HEK293 (cell line): ENCODE measurements at regions not wholly inside any gene's neighbourhood (a gene's known extent, or its start where the extent isn't known, plus 50 kb on each side); places are given as distances from the start of the nearest gene placed in this dataset.

ENCODE experiments used
- CTCF ChIA-PET: fragments of 350-600 bp; formaldehyde crosslinking; extraction: SDS; loops from one replicate; lab custom pipeline; 2021; ENCODE audit warnings: antibody characterized with exemption; lab: Yijun Ruan, JAX
- POLR2A ChIA-PET: fragments of 300-600 bp; formaldehyde crosslinking; extraction: SDS; loops from one replicate; lab custom pipeline; 2020; ENCODE audit warnings: antibody characterized with exemption, inconsistent platforms; lab: Yijun Ruan, JAX
- H3K27ac ChIP-seq: fragments of 200-500 bp; sonication (Bioruptor generic); 2 replicates; pipeline ENCODE4 v1.5.1; 2014; ENCODE audit warnings: low read depth, low read length, control low read depth, inconsistent platforms; ENCODE audit errors: extremely low read depth
- H3K36me3 ChIP-seq, 2 experiments: fragments of 200-500 bp in 1 of 2; sonication (Bioruptor generic) in 1 of 2; 1 replicate in 1 of 2; 2 replicates in 1 of 2; pipeline ENCODE4 v1.5.1; 2014 to 2017; ENCODE audit warnings: inconsistent platforms in 2 of 2, low read length in 2 of 2; ENCODE audit not compliant: control insufficient read depth in 2 of 2, insufficient read depth in 1 of 2
- H3K4me1 ChIP-seq: fragments of 200-500 bp; sonication (Bioruptor generic); 2 replicates; pipeline ENCODE4 v1.5.1; 2014; ENCODE audit warnings: mild to moderate bottlenecking, low read length, inconsistent platforms; ENCODE audit not compliant: control insufficient read depth, insufficient read depth
- H3K4me3 ChIP-seq: 2 replicates; pipeline ENCODE4 v1.5.1; 2011; ENCODE audit warnings: low read depth, mild to moderate bottlenecking, control low read depth, low read length, moderate library complexity
- H3K9me3 ChIP-seq: fragments of 200-500 bp; sonication (Bioruptor generic); 2 replicates; pipeline ENCODE4 v1.5.1; 2014; ENCODE audit warnings: low read depth, low read length, inconsistent platforms; ENCODE audit not compliant: control insufficient read depth, insufficient read depth
- ELK4 ChIP-seq: IDR thresholded peaks from 2 replicates; pipeline ENCODE4 v1.6.1; 2011; ENCODE audit warnings: mild to moderate bottlenecking, low read depth, low read length, borderline replicate concordance
- FEZF1 ChIP-seq: fragments of 450-650 bp; formaldehyde crosslinking; IDR thresholded peaks from 2 replicates; pipeline ENCODE4 v1.5.1; 2016; ENCODE audit warnings: missing biosample characterization, missing genetic modification characterization
- GLI4 ChIP-seq: fragments of 450-650 bp; formaldehyde crosslinking; IDR thresholded peaks from 2 replicates; pipeline ENCODE4 v1.5.1; 2016; ENCODE audit warnings: missing biosample characterization, missing genetic modification characterization
- HOXA7 ChIP-seq: sonication (generic); formaldehyde crosslinking; IDR thresholded peaks from 2 replicates; pipeline ENCODE4 v1.8.1; 2022; ENCODE audit warnings: missing genetic modification reagents, borderline replicate concordance
- MEIS1 ChIP-seq: sonication (generic); formaldehyde crosslinking; IDR thresholded peaks from 2 replicates; pipeline ENCODE4 v1.8.1; 2022; ENCODE audit warnings: missing genetic modification reagents, mild to moderate bottlenecking, borderline replicate concordance
- OSR2 ChIP-seq: fragments of 450-650 bp; formaldehyde crosslinking; IDR thresholded peaks from 2 replicates; pipeline ENCODE4 v1.5.1; 2016; ENCODE audit warnings: missing biosample characterization, missing genetic modification characterization
- PRDM2 ChIP-seq: fragments of 450-650 bp; formaldehyde crosslinking; IDR thresholded peaks from 2 replicates; pipeline ENCODE4 v1.5.1; 2016; ENCODE audit warnings: missing biosample characterization, missing genetic modification characterization, borderline replicate concordance
- PRDM4 ChIP-seq: fragments of 450-650 bp; formaldehyde crosslinking; IDR thresholded peaks from 2 replicates; pipeline ENCODE4 v1.5.1; 2017; ENCODE audit warnings: missing biosample characterization, missing genetic modification characterization
- SCRT2 ChIP-seq: fragments of 450-650 bp; formaldehyde crosslinking; IDR thresholded peaks from 2 replicates; pipeline ENCODE4 v1.5.1; 2016; ENCODE audit warnings: missing biosample characterization, missing genetic modification characterization
- ZNF10 ChIP-seq: fragments of 450-650 bp; formaldehyde crosslinking; IDR thresholded peaks from 2 replicates; pipeline ENCODE4 v1.5.1; 2017; ENCODE audit warnings: missing biosample characterization, missing genetic modification characterization
- ZNF133 ChIP-seq: fragments of 450-650 bp; formaldehyde crosslinking; IDR thresholded peaks from 2 replicates; pipeline ENCODE4 v1.5.1; 2016; ENCODE audit warnings: missing biosample characterization, missing genetic modification characterization
- ZNF157 ChIP-seq: fragments of 450-650 bp; formaldehyde crosslinking; IDR thresholded peaks from 2 replicates; pipeline ENCODE4 v1.5.1; 2016; ENCODE audit warnings: missing biosample characterization, missing genetic modification characterization
- ZNF214 ChIP-seq: fragments of 450-650 bp; formaldehyde crosslinking; IDR thresholded peaks from 2 replicates; pipeline ENCODE4 v1.5.1; 2017; ENCODE audit warnings: missing biosample characterization, mild to moderate bottlenecking, missing genetic modification characterization, borderline replicate concordance
- ZNF302 ChIP-seq: fragments of 450-650 bp; formaldehyde crosslinking; IDR thresholded peaks from 2 replicates; pipeline ENCODE4 v1.5.1; 2016; ENCODE audit warnings: missing biosample characterization, missing genetic modification characterization, low read depth
- ZNF501 ChIP-seq: fragments of 450-650 bp; formaldehyde crosslinking; IDR thresholded peaks from 2 replicates; pipeline ENCODE4 v1.5.1; 2016; ENCODE audit warnings: missing biosample characterization, missing genetic modification characterization
- ZNF600 ChIP-seq: fragments of 450-650 bp; formaldehyde crosslinking; IDR thresholded peaks from 2 replicates; pipeline ENCODE4 v1.5.1; 2016; ENCODE audit warnings: missing biosample characterization, missing genetic modification characterization
- ZNF768 ChIP-seq: fragments of 450-650 bp; formaldehyde crosslinking; IDR thresholded peaks from 2 replicates; pipeline ENCODE4 v1.5.1; 2018; ENCODE audit warnings: missing biosample characterization, mild to moderate bottlenecking, missing genetic modification characterization
- ZNF791 ChIP-seq: fragments of 450-650 bp; formaldehyde crosslinking; IDR thresholded peaks from 2 replicates; pipeline ENCODE4 v1.5.1; 2016; ENCODE audit warnings: missing biosample characterization, missing genetic modification characterization

DNA sequence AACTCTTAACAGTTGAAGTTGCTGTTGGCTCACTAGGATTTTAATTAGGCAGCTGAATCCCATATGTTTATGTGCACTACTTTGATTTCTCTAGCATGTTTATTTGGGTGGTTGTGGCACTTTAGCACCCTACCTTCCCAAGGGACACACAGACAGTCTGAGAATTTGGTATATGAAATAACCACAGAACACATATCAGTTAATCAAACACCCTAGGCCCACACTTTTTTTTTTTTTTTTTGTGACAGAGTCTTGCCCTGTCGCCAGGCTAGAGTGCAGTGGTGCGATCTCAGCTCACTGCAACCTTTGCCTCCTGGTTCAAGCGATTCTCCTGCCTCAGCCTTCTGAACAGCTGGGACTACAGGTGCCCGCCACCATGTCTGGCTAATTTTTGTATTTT is 130.5 kb downstream of the DCK start:
- POLR2A ChIA-PET = no interaction called here
- no peaks in the 10 kb centered on the region for H3K9me3 ChIP-seq
- TF ChIP-seq PRDM2 (no peak), FEZF1 (no peak), OSR2 (tag by site-specific recombination) (no peak), ZNF791 (tag by site-specific recombination) (no peak), ELK4 (no peak)
- CTCF ChIA-PET = no interaction called here
- H3K27ac ChIP-seq = no peak overlapping the region
- no peak overlapping the region for H3K4me3 ChIP-seq
- no peaks in the 10 kb centered on the region for H3K36me3 ChIP-seq
- no peaks in the 10 kb centered on the region for H3K4me1 ChIP-seq

DNA sequence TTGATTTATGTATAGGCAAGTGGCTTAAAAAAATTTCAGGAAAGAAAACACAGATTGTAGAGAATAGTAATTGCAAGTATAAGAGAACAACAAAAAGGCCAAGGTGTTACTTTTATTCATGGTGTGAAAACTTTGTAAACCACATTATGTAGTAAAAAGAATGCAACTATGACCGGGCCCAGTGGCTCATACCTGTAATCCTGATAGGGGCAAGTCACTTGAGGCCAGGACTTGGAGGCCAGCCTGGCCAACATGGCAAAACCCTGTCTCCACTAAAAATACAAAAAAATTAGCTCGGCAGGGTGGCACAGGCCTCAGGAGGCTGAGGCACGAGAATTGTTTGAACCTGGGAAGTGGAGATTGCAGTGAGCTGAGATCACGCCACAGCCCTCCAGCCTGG is 131.7 kb downstream of the DCK start:
- Histone ChIP-seq H3K4me3 (no peak overlapping the region), H3K27ac (no peak overlapping the region), H3K36me3 (no peaks in the 10 kb centered on the region)
- POLR2A ChIA-PET = no interaction called here
- no peak for TF ChIP-seq ZNF768
- no peak for TF ChIP-seq ZNF157 (tag by site-specific recombination)
- TF ChIP-seq ELK4 = no peak
- TF ChIP-seq GLI4 (tag by site-specific recombination) = no peak
- no peak for TF ChIP-seq MEIS1 (CRISPR knock-in tag)
- no peak for TF ChIP-seq ZNF501 (tag by site-specific recombination)
- no peak for TF ChIP-seq ZNF214 (tag by site-specific recombination)
- no peak for TF ChIP-seq HOXA7 (CRISPR knock-in tag)
- TF ChIP-seq ZNF600 (tag by site-specific recombination) = no peak
- no peak for TF ChIP-seq ZNF133 (tag by site-specific recombination)
- TF ChIP-seq ZNF302 (tag by site-specific recombination) = no peak
- TF ChIP-seq SCRT2 (tag by site-specific recombination) = no peak
- TF ChIP-seq PRDM4 (tag by site-specific recombination) = no peak
- no peak for TF ChIP-seq ZNF10 (tag by site-specific recombination)
- TF ChIP-seq, all 188 proteins: peak for 0
- CTCF ChIA-PET = no interaction called here
- Histone ChIP-seq H3K9me3 (no peaks in the 10 kb centered on the region), H3K4me1 (no peaks in the 10 kb centered on the region)
